SK-N-SH (cell line): ENCODE measurements at regions not wholly inside any gene's neighbourhood (a gene's known extent, or its start where the extent isn't known, plus 50 kb on each side); places are given as distances from the start of the nearest gene placed in this dataset.

Experiments
- CTCF ChIA-PET: fragments of 300-600, 350-600 bp; formaldehyde crosslinking; extraction: SDS; loops from one replicate; lab custom pipeline; 2021; lab: Yijun Ruan, JAX
- POLR2A ChIA-PET: fragments of 350-600 bp; sonication (Branson Sonifier 250); formaldehyde crosslinking; extraction: SDS; loops from one replicate; lab custom pipeline; 2020; ENCODE audit warnings: antibody characterized with exemption, inconsistent platforms; lab: Yijun Ruan, JAX
- DNase-seq: peaks from one replicate; pipeline ENCODE4 v3.0.0; 2012
- H2AFZ ChIP-seq: fragments of 200-600 bp; sonication (generic); 2 replicates; pipeline ENCODE4 v1.8.1; 2016; ENCODE audit warnings: antibody characterized with exemption, mild to moderate bottlenecking, low read depth
- H3F3A ChIP-seq: fragments of 200-600 bp; sonication (generic); replicated peaks from 2 replicates; pipeline ENCODE3; 2016; ENCODE audit warnings: antibody characterized with exemption, mild to moderate bottlenecking; ENCODE audit not compliant: insufficient read depth
- H3K27ac ChIP-seq, 2 experiments: fragments of 200-500 bp in 1 of 2; fragments of 200-600 bp in 1 of 2; sonication (Bioruptor generic) in 1 of 2; sonication (generic), shearing (Covaris generic) in 1 of 2; 2 replicates each; pipeline versions ENCODE4 v1.5.1 to v1.6.1; 2014 to 2016; ENCODE audit warnings: low read depth in 2 of 2, inconsistent platforms in 1 of 2, low read length in 1 of 2, mild to moderate bottlenecking in 1 of 2, mixed read lengths in 1 of 2
- H3K27me3 ChIP-seq: fragments of 200-600 bp; sonication (generic), shearing (Covaris generic); 2 replicates; pipeline ENCODE4 v1.6.1; 2016; ENCODE audit warnings: mixed run types; ENCODE audit not compliant: insufficient read depth
- H3K36me3 ChIP-seq, 2 experiments: fragments of 200-500 bp in 1 of 2; fragments of 200-600 bp in 1 of 2; sonication (Bioruptor generic) in 1 of 2; sonication (generic) in 1 of 2; replicated peaks in 1 of 2; 2 replicates each; pipeline versions ENCODE3 to v1.5.1; 2014 to 2016; ENCODE audit warnings: low read length in 1 of 2, mild to moderate bottlenecking in 1 of 2; ENCODE audit not compliant: insufficient read depth in 2 of 2, control insufficient read depth in 1 of 2
- H3K4me1 ChIP-seq, 2 experiments: fragments of 200-500 bp in 1 of 2; fragments of 200-600 bp in 1 of 2; sonication (Bioruptor generic) in 1 of 2; sonication (generic), shearing (Covaris generic) in 1 of 2; 2 replicates each; pipeline versions ENCODE4 v1.5.1 to v1.6.1; 2014 to 2016; ENCODE audit warnings: low read depth in 1 of 2, low read length in 1 of 2, mixed run types in 1 of 2; ENCODE audit not compliant: insufficient read depth in 2 of 2, control insufficient read depth in 1 of 2
- H3K4me2 ChIP-seq: fragments of 200-600 bp; sonication (generic), shearing (Covaris generic); 2 replicates; pipeline ENCODE4 v1.6.1; 2017; ENCODE audit warnings: mixed run types
- H3K4me3 ChIP-seq, 2 experiments: fragments of 200-500 bp in 1 of 2; fragments of 200-600 bp in 1 of 2; sonication (Bioruptor generic) in 1 of 2; sonication (generic), shearing (Covaris generic) in 1 of 2; 2 replicates each; pipeline versions ENCODE4 v1.5.1 to v1.8.1; 2014 to 2016; ENCODE audit warnings: low read depth in 2 of 2, inconsistent platforms in 1 of 2, low read length in 1 of 2, mild to moderate bottlenecking in 1 of 2, mixed read lengths in 1 of 2, moderate library complexity in 1 of 2
- H3K79me2 ChIP-seq: fragments of 200-600 bp; sonication (generic); 2 replicates; pipeline ENCODE4 v1.8.1; 2017; ENCODE audit warnings: mild to moderate bottlenecking; ENCODE audit not compliant: insufficient read depth
- H3K9ac ChIP-seq: fragments of 200-600 bp; sonication (generic); 2 replicates; pipeline ENCODE4 v1.6.1; 2017; ENCODE audit warnings: mixed run types
- H3K9me2 ChIP-seq: fragments of 200-600 bp; sonication (generic); 2 replicates; pipeline ENCODE4 v1.6.1; 2017; ENCODE audit warnings: mixed run types
- H3K9me3 ChIP-seq: fragments of 200-600 bp; sonication (generic); 2 replicates; pipeline ENCODE4 v1.6.1; 2017; ENCODE audit warnings: mixed run types, mild to moderate bottlenecking, moderate library complexity
- H4K20me1 ChIP-seq: fragments of 200-600 bp; sonication (generic); 2 replicates; pipeline ENCODE4 v1.6.1; 2017; ENCODE audit warnings: mild to moderate bottlenecking, mixed run types; ENCODE audit not compliant: insufficient read depth
- EZH2phosphoT487 ChIP-seq: fragments of 200-600 bp; sonication (generic); IDR thresholded peaks from 2 replicates; pipeline ENCODE4 v1.6.1; 2017; ENCODE audit warnings: low read depth, mixed run types, mild to moderate bottlenecking, antibody characterized with exemption, moderate library complexity, borderline replicate concordance
- MEF2A ChIP-seq: IDR thresholded peaks from 2 replicates; pipeline ENCODE4 v1.4.0; 2012; ENCODE audit warnings: low read depth, borderline replicate concordance
- MXI1 ChIP-seq: IDR thresholded peaks from 2 replicates; pipeline ENCODE4 v1.6.1; 2012; ENCODE audit warnings: mild to moderate bottlenecking, low read depth, low read length, improper control_type of control experiment
- NFIC ChIP-seq: IDR thresholded peaks from 2 replicates; pipeline ENCODE4 v1.4.0; 2012; ENCODE audit warnings: borderline replicate concordance
- POLR2AphosphoS5 ChIP-seq: IDR thresholded peaks from 2 replicates; pipeline ENCODE4 v1.6.1; 2012; ENCODE audit warnings: low read depth, low read length
- RAD21 ChIP-seq: IDR thresholded peaks from 2 replicates; pipeline ENCODE4 v1.6.1; 2012; ENCODE audit warnings: mild to moderate bottlenecking, low read length
- TCF12 ChIP-seq: IDR thresholded peaks from 2 replicates; pipeline ENCODE4 v1.4.0; 2012
- WGBS: methylation state at CpG from one replicate; pipeline ENCODE4 v1.1.6; 2017; ENCODE audit warnings: low lambda C conversion rate; 5-methylcytosine and 5-hydroxymethylcytosine counted together
- TF ChIP-seq, protein P1 (sequence below): fragments of 200-600 bp; sonication (generic); IDR thresholded peaks from 2 replicates; pipeline ENCODE4 v1.6.1; 2017; ENCODE audit warnings: antibody characterized with exemption, mild to moderate bottlenecking, moderate library complexity
- TF ChIP-seq, protein P2 (sequence below): IDR thresholded peaks from 2 replicates; pipeline ENCODE4; 2012
- TF ChIP-seq, protein P3 (sequence below): fragments of 150-350 bp; IDR thresholded peaks from 2 replicates; pipeline ENCODE4 v1.6.1; 2016; ENCODE audit warnings: mild to moderate bottlenecking, low read depth, low read length
- TF ChIP-seq, protein P4 (sequence below): IDR thresholded peaks from 2 replicates; pipeline ENCODE4 v1.4.0; 2012; ENCODE audit warnings: low read depth, borderline replicate concordance

DNA sequence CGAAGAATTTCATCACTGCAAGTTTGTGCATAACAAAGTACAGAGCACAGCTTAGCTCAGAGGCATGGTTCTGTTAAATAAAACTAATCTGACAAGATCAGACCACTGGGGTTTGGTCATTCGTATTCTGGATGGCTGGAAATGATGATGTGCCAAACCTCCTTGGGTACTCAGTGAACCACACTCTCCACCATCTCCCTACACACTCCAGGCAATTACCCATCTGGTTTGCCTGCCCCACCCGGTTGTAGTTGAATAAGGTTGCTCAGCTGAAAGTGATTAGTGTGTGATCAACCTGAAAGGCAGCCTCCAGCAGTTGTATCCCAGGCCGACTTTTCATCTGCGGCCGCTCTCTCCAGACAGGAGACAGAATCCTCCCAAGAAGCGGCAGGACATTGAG is 371.4 kb downstream of the TLE1 start:
- ChIA-PET POLR2A (no interaction called here), CTCF (no interaction called here)
- Histone ChIP-seq H4K20me1 (no peaks in the 10 kb centered on the region), H2AFZ (no peak overlapping the region), H3K9me3 (no peaks in the 10 kb centered on the region), H3K36me3 (no peaks in the 10 kb centered on the region), H3K27ac (no peak overlapping the region), H3K9ac (no peak overlapping the region), H3K4me2 (no peak overlapping the region), H3K9me2 (no peaks in the 10 kb centered on the region)
- no peak for DNase-seq
- WGBS, result 55% methylated on average over 7 of the region's 7 CpGs
- TF ChIP-seq TCF12, result peak; percentile 57
- TF ChIP-seq POLR2AphosphoS5, result no peak
- TF ChIP-seq, protein P1, sequence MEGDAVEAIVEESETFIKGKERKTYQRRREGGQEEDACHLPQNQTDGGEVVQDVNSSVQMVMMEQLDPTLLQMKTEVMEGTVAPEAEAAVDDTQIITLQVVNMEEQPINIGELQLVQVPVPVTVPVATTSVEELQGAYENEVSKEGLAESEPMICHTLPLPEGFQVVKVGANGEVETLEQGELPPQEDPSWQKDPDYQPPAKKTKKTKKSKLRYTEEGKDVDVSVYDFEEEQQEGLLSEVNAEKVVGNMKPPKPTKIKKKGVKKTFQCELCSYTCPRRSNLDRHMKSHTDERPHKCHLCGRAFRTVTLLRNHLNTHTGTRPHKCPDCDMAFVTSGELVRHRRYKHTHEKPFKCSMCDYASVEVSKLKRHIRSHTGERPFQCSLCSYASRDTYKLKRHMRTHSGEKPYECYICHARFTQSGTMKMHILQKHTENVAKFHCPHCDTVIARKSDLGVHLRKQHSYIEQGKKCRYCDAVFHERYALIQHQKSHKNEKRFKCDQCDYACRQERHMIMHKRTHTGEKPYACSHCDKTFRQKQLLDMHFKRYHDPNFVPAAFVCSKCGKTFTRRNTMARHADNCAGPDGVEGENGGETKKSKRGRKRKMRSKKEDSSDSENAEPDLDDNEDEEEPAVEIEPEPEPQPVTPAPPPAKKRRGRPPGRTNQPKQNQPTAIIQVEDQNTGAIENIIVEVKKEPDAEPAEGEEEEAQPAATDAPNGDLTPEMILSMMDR, result no peak
- TF ChIP-seq, protein P2, sequence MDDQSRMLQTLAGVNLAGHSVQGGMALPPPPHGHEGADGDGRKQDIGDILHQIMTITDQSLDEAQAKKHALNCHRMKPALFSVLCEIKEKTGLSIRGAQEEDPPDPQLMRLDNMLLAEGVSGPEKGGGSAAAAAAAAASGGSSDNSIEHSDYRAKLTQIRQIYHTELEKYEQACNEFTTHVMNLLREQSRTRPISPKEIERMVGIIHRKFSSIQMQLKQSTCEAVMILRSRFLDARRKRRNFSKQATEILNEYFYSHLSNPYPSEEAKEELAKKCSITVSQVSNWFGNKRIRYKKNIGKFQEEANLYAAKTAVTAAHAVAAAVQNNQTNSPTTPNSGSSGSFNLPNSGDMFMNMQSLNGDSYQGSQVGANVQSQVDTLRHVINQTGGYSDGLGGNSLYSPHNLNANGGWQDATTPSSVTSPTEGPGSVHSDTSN, result peak; percentile 49; the same call in 1 of the 2 replicates
- no peak for TF ChIP-seq EZH2phosphoT487
- TF ChIP-seq RAD21, result no peak
- TF ChIP-seq, protein P3, sequence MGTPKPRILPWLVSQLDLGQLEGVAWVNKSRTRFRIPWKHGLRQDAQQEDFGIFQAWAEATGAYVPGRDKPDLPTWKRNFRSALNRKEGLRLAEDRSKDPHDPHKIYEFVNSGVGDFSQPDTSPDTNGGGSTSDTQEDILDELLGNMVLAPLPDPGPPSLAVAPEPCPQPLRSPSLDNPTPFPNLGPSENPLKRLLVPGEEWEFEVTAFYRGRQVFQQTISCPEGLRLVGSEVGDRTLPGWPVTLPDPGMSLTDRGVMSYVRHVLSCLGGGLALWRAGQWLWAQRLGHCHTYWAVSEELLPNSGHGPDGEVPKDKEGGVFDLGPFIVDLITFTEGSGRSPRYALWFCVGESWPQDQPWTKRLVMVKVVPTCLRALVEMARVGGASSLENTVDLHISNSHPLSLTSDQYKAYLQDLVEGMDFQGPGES, result no peak
- TF ChIP-seq, all 33 proteins: peak for 2
- Histone ChIP-seq H3K27me3 (no peaks in the 10 kb centered on the region), H3K4me1 (no peaks in the 10 kb centered on the region; a peak in 1 of 4 replicates), H3K79me2 (no peaks in the 10 kb centered on the region), H3K4me3 (no peak overlapping the region), H3F3A (no peaks in the 10 kb centered on the region)

DNA sequence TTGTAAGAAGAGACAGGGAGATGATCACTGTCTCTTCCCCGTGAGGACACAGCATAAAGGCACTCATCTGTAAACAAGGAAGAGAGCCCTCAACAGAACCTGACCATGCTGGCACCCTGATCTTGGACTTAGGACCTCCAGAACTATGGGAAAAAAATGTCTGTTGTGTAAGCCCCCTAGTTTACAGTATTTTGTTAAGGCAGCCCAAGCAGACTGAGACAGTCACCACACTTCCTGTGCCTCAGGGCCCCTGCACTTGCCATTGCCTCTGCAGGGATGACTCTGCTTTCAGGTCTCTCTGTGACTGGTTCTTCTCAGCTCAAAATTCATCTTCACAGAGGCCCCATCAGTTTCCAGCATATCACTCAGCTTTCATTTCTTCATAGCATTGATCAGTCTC is 372.1 kb downstream of the TLE1 start:
- H2AFZ ChIP-seq, result no peak overlapping the region
- DNase-seq, result no peak
- no peak overlapping the region for H3K4me3 ChIP-seq
- ChIA-PET CTCF (no interaction called here), POLR2A (no interaction called here)
- H4K20me1 ChIP-seq, result no peaks in the 10 kb centered on the region
- TF ChIP-seq, protein P4, sequence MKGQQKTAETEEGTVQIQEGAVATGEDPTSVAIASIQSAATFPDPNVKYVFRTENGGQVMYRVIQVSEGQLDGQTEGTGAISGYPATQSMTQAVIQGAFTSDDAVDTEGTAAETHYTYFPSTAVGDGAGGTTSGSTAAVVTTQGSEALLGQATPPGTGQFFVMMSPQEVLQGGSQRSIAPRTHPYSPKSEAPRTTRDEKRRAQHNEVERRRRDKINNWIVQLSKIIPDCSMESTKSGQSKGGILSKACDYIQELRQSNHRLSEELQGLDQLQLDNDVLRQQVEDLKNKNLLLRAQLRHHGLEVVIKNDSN, result no peak
- no peak for TF ChIP-seq MXI1
- no peak for TF ChIP-seq MEF2A
- no peak for TF ChIP-seq NFIC
- H3F3A ChIP-seq, result no peaks in the 10 kb centered on the region
- 29% methylated on average over 1 of the region's 1 CpG for WGBS
- no peak overlapping the region for H3K9ac ChIP-seq
- no peaks in the 10 kb centered on the region for H3K79me2 ChIP-seq
- no peaks in the 10 kb centered on the region for H3K27me3 ChIP-seq
- no peaks in the 10 kb centered on the region for H3K9me2 ChIP-seq
- no peaks in the 10 kb centered on the region for H3K36me3 ChIP-seq
- no peak overlapping the region for H3K27ac ChIP-seq
- H3K9me3 ChIP-seq, result no peaks in the 10 kb centered on the region
- H3K4me1 ChIP-seq, result no peaks in the 10 kb centered on the region; a peak in 1 of 4 replicates
- H3K4me2 ChIP-seq, result no peak overlapping the region
